Muscle of arm (tissue), 1 donor: ENCODE measurements at regions not wholly inside any gene's neighbourhood (a gene's known extent, or its start where the extent isn't known, plus 50 kb on each side); places are given as distances from the start of the nearest gene placed in this dataset.

Experiments
- DNase-seq: peaks from one replicate; pipeline ENCODE4 v3.0.0-alpha.2; 2013

- no peak for DNase-seq
These were observed 96.9 kb upstream of the VGLL2 start for GRCh38 chr6:117168296-117169063.

GRCh38 chr6:117169064-117169665, 96.2 kb upstream of the VGLL2 start:
- no peak for DNase-seq

- no peak for DNase-seq
These were observed 95.5 kb upstream of the VGLL2 start for GRCh38 chr6:117169781-117170281.

- DNase-seq, result no peak
These were observed 90.5 kb upstream of the VGLL2 start for GRCh38 chr6:117174835-117175360.

GRCh38 chr6:117188627-117189201, 76.6 kb upstream of the VGLL2 start:
- no peak for DNase-seq

GRCh38 chr6:117191009-117191408, 74.3 kb upstream of the VGLL2 start:
- DNase-seq, result no peak

GRCh38 chr6:117191448-117191847, 73.9 kb upstream of the VGLL2 start:
- DNase-seq, result no peak

GRCh38 chr6:117194271-117194670, 71.1 kb upstream of the VGLL2 start:
- no peak for DNase-seq

GRCh38 chr6:117194978-117195377, 70.4 kb upstream of the VGLL2 start:
- no peak for DNase-seq

GRCh38 chr6:117195728-117196127, 69.6 kb upstream of the VGLL2 start:
- no peak for DNase-seq

- DNase-seq, result peak; percentile 21
These were observed 65.3 kb upstream of the VGLL2 start for GRCh38 chr6:117200067-117200466.

GRCh38 chr6:117204903-117205302, 60.5 kb upstream of the VGLL2 start:
- no peak for DNase-seq

- DNase-seq, result no peak
These were observed 59.5 kb upstream of the VGLL2 start for GRCh38 chr6:117205876-117206275.

- no peak for DNase-seq
These were observed 58.8 kb upstream of the VGLL2 start for GRCh38 chr6:117206522-117206921.

GRCh38 chr6:117206944-117207687, 58.2 kb upstream of the VGLL2 start:
- DNase-seq, result peak; percentile 18

GRCh38 chr6:117210279-117210678, 55.1 kb upstream of the VGLL2 start:
- no peak for DNase-seq

- DNase-seq, result no peak
These were observed 49.8 kb upstream of the VGLL2 start for GRCh38 chr6:117215353-117216090.
